ENCODE measurements at regions not wholly inside any gene's neighbourhood (a gene's known extent, or its start where the extent isn't known, plus 50 kb on each side); places are given as distances from the start of the nearest gene placed in this dataset.

DNA sequence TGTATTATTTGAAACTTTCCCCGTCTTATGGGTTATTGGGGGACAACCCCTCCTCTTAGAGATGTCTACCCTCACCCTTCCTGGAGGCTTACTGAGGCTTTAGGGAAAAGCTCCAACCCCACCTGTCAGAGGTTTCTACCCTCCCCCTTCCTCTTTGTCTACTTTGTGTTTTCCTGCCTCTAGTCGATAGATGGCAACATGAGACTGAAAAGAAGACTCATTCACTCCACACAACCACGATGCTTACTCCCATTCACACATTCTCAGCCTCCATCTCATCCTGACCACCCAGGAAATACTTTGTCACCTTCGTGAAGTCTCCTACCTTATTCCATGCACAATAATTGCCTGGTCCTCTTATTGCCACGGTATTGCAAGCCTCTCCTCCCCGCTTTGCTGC lies 72.4 kb upstream of the KDM5D start:
- no peak for ATAC-seq (replicated peaks)
- Mint-ChIP-seq H3K36me3 (ENCODE audit: low read depth) (no peaks in the 10 kb centered on the region), H3K9me3 (no peaks in the 10 kb centered on the region), H3K27ac (no peak overlapping the region), H3K4me3 (peak overlapping the region; percentile 53), H3K4me1 (no peaks in the 10 kb centered on the region), H3K27me3 (peaks cover 3% of the 10 kb centered on the region)

DNA sequence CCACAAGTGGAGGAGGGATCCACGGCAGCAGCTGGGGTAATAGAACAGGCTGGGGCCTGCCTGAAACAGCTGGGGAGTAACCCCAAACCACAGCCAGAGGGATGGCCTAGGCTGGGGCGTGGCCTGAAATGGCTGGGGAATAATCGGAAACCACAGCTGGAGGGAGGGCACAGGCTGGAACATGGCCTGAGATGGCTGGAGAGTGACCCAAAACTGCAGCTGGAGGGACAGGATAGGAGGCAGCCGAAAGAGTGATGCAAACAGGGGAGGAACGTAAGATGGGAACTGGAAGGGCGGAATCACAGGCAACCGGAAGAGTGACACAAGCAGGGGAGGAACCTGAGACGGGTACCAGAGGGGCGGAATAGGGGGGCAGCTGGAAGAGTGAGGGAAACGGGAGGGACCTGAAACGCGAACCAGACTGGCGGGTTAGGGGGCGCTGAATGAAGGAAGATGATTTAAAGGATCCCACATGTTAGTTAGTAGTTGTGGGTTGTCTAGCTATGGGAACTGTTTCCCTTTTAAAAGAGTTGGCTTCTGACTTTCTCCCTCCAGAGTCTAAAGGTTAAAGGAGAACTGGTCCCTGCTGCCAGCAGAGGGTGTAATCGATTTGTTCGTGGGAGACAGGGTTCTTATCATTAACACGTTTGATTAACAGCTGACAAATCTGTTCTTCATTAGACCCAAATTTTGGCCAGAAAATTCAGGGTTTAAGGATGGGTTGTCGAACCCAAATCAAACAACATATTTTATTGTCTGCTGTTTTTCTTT lies 71.7 kb upstream of the KDM5D start:
- Mint-ChIP-seq H3K4me3 (peak overlapping the region; percentile 53), H3K27ac (no peak overlapping the region), H3K36me3 (ENCODE audit: low read depth) (no peaks in the 10 kb centered on the region), H3K9me3 (no peaks in the 10 kb centered on the region), H3K27me3 (no peaks in the 10 kb centered on the region), H3K4me1 (no peaks in the 10 kb centered on the region)
- ATAC-seq (replicated peaks), result peak; percentile 34
